ENCODE measurements at regions not wholly inside any gene's neighbourhood (a gene's known extent, or its start where the extent isn't known, plus 50 kb on each side); places are given as distances from the start of the nearest gene placed in this dataset.

- no peak overlapping the region for H3K27ac Mint-ChIP-seq (ENCODE audit: low read depth, unreplicated experiment)
- no peak for DNase-seq (ENCODE audit: unreplicated experiment)
- no peaks in the 10 kb centered on the region for H3K27me3 Mint-ChIP-seq (ENCODE audit: insufficient read depth, unreplicated experiment)
- ChIA-PET POLR2A (no interaction called here), CTCF (interaction anchor here (0.5 kb wide), 1 partner anchor 17 kb away, joined by 3 read pairs; no protein-coding TSS in a partner anchor)
- intact Hi-C loops (cut with micrococcal nuclease): no loop called here
- H3K4me1 Mint-ChIP-seq (ENCODE audit: insufficient read depth, unreplicated experiment): no peaks in the 10 kb centered on the region
- TF ChIP-seq, protein P1, sequence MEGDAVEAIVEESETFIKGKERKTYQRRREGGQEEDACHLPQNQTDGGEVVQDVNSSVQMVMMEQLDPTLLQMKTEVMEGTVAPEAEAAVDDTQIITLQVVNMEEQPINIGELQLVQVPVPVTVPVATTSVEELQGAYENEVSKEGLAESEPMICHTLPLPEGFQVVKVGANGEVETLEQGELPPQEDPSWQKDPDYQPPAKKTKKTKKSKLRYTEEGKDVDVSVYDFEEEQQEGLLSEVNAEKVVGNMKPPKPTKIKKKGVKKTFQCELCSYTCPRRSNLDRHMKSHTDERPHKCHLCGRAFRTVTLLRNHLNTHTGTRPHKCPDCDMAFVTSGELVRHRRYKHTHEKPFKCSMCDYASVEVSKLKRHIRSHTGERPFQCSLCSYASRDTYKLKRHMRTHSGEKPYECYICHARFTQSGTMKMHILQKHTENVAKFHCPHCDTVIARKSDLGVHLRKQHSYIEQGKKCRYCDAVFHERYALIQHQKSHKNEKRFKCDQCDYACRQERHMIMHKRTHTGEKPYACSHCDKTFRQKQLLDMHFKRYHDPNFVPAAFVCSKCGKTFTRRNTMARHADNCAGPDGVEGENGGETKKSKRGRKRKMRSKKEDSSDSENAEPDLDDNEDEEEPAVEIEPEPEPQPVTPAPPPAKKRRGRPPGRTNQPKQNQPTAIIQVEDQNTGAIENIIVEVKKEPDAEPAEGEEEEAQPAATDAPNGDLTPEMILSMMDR (IDR thresholded peaks at IDR 0.05; ENCODE audit: unreplicated experiment): no peak
- BruUV-seq (replicated peaks): no TSS peak
- H3K36me3 Mint-ChIP-seq (ENCODE audit: insufficient read depth, unreplicated experiment): no peaks in the 10 kb centered on the region
- no peak overlapping the region for H3K4me3 Mint-ChIP-seq (ENCODE audit: unreplicated experiment)
- H3K9me3 Mint-ChIP-seq (ENCODE audit: unreplicated experiment): peaks cover 11% of the 10 kb centered on the region
These were observed 480.0 kb downstream of the MEI4 start for GRCh38 chr6:78132671-78133410.

- ChIA-PET POLR2A (interaction anchor here (0.7 kb wide), 1 partner anchor 10 kb away, joined by 3 read pairs; no protein-coding TSS in a partner anchor), CTCF (interaction anchor here (0.7 kb wide), 1 partner anchor 17 kb away, joined by 3 read pairs; no protein-coding TSS in a partner anchor)
- Mint-ChIP-seq H3K4me1 (ENCODE audit: insufficient read depth, unreplicated experiment) (no peaks in the 10 kb centered on the region), H3K27ac (ENCODE audit: low read depth, unreplicated experiment) (no peak overlapping the region), H3K27me3 (ENCODE audit: insufficient read depth, unreplicated experiment) (no peaks in the 10 kb centered on the region), H3K4me3 (ENCODE audit: unreplicated experiment) (no peak overlapping the region), H3K9me3 (ENCODE audit: unreplicated experiment) (peaks cover 7% of the 10 kb centered on the region), H3K36me3 (ENCODE audit: insufficient read depth, unreplicated experiment) (no peaks in the 10 kb centered on the region)
- TF ChIP-seq, protein P1 (IDR thresholded peaks at IDR 0.05; ENCODE audit: unreplicated experiment): no peak
- intact Hi-C loops (cut with micrococcal nuclease): no loop called here
- DNase-seq (ENCODE audit: unreplicated experiment): no peak
- no TSS peak for BruUV-seq (replicated peaks)
These were observed 497.6 kb downstream of the MEI4 start for GRCh38 chr6:78150425-78150824.

GRCh38 chr6:78153976-78154375 lies 501.1 kb downstream of the MEI4 start:
- intact Hi-C loops (cut with micrococcal nuclease): no loop called here
- Mint-ChIP-seq H3K4me1 (ENCODE audit: insufficient read depth, unreplicated experiment) (peaks cover 5% of the 10 kb centered on the region), H3K27me3 (ENCODE audit: insufficient read depth, unreplicated experiment) (no peaks in the 10 kb centered on the region), H3K36me3 (ENCODE audit: insufficient read depth, unreplicated experiment) (no peaks in the 10 kb centered on the region), H3K27ac (ENCODE audit: low read depth, unreplicated experiment) (no peak overlapping the region), H3K9me3 (ENCODE audit: unreplicated experiment) (no peaks in the 10 kb centered on the region), H3K4me3 (ENCODE audit: unreplicated experiment) (no peak overlapping the region)
- CTCF ChIA-PET: no interaction called here
- no TSS peak for BruUV-seq (replicated peaks)
- POLR2A ChIA-PET: no interaction called here
- DNase-seq (ENCODE audit: unreplicated experiment): no peak
- TF ChIP-seq, protein P1 (IDR thresholded peaks at IDR 0.05; ENCODE audit: unreplicated experiment): no peak

DNA sequence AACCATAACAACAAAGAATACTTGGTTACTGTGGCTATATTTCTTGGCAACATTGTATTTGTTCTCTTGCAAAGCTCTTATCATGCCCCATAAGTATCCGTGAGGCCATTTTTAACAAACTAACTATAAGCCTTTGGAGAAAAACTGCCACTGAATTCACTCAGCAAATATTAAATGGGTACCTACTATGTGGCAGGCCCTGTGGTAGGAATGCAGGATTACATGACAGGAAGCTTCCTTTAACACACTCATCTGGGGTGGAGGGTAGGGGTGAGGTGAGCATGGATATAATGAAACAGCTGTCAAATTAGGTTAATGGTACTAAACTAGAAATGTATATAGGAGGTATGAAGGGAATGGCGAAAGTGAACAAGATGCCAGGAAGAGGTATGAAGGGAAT lies 504.8 kb downstream of the MEI4 start:
- no peak overlapping the region for H3K27ac Mint-ChIP-seq (ENCODE audit: low read depth, unreplicated experiment)
- ChIA-PET CTCF (interaction anchor here (0.5 to 0.7 kb wide), 4 partner anchors 17 to 432 kb away, joined by 3 to 4 read pairs (median 4); no protein-coding TSS in a partner anchor), POLR2A (no interaction called here)
- TF ChIP-seq, protein P1 (IDR thresholded peaks at IDR 0.05; ENCODE audit: unreplicated experiment): no peak
- peaks cover 5% of the 10 kb centered on the region for H3K4me1 Mint-ChIP-seq (ENCODE audit: insufficient read depth, unreplicated experiment)
- H3K9me3 Mint-ChIP-seq (ENCODE audit: unreplicated experiment): no peaks in the 10 kb centered on the region
- H3K4me3 Mint-ChIP-seq (ENCODE audit: unreplicated experiment): no peak overlapping the region
- no peaks in the 10 kb centered on the region for H3K27me3 Mint-ChIP-seq (ENCODE audit: insufficient read depth, unreplicated experiment)
- no peak for DNase-seq (ENCODE audit: unreplicated experiment)
- BruUV-seq (replicated peaks): no TSS peak
- intact Hi-C loops (cut with micrococcal nuclease): no loop called here
- no peaks in the 10 kb centered on the region for H3K36me3 Mint-ChIP-seq (ENCODE audit: insufficient read depth, unreplicated experiment)
